OCI-LY3 (cell line): ENCODE measurements at regions not wholly inside any gene's neighbourhood (a gene's known extent, or its start where the extent isn't known, plus 50 kb on each side); places are given as distances from the start of the nearest gene placed in this dataset.

Experiments used
- H2AFZ ChIP-seq: fragments of 200-600, 300-600 bp; shearing (Covaris generic); 2 replicates; pipeline ENCODE4 v1.6.0; 2014; ENCODE audit warnings: antibody characterized with exemption, low read depth, low read length
- H3K27ac ChIP-seq: fragments of 200-600, 300-600 bp; sonication (generic); 2 replicates; pipeline ENCODE4 v1.5.1; 2014; ENCODE audit warnings: mild to moderate bottlenecking, low read length, moderate library complexity, mixed read lengths
- H3K27me3 ChIP-seq: fragments of 200-600, 300-600 bp; sonication (generic); 2 replicates; pipeline ENCODE4 v1.6.1; 2014; ENCODE audit warnings: low read depth, low read length, mixed read lengths
- H3K36me3 ChIP-seq: fragments of 200-600, 300-600 bp; sonication (generic); replicated peaks from 2 replicates; pipeline ENCODE3; 2014; ENCODE audit warnings: low read depth, low read length, mixed read lengths
- H3K4me1 ChIP-seq: fragments of 300-600, 200-600 bp; sonication (generic); 2 replicates; pipeline ENCODE4 v1.6.1; 2014; ENCODE audit warnings: low read length, mixed read lengths
- H3K4me2 ChIP-seq: fragments of 200-600, 300-600 bp; sonication (generic); 2 replicates; pipeline ENCODE4 v1.6.1; 2014; ENCODE audit warnings: low read length, mixed read lengths
- H3K4me3 ChIP-seq: fragments of 300-600, 200-600 bp; sonication (generic); 2 replicates; pipeline ENCODE4 v1.5.1; 2014; ENCODE audit warnings: antibody characterized with exemption, mild to moderate bottlenecking, low read length, moderate library complexity
- H3K79me2 ChIP-seq: fragments of 300-600, 200-600 bp; shearing (Covaris generic); 2 replicates; pipeline ENCODE4 v1.6.1; 2014; ENCODE audit warnings: mild to moderate bottlenecking, low read length, mixed read lengths
- H3K9ac ChIP-seq: fragments of 300-600, 200-600 bp; shearing (Covaris generic); 2 replicates; pipeline ENCODE4 v1.6.0; 2014; ENCODE audit warnings: mild to moderate bottlenecking, low read length, moderate library complexity
- H3K9me3 ChIP-seq: fragments of 200-600, 300-600 bp; shearing (Covaris generic); 2 replicates; pipeline ENCODE4 v1.6.1; 2014; ENCODE audit warnings: low read length, mixed read lengths; ENCODE audit not compliant: insufficient read depth
- H4K20me1 ChIP-seq: fragments of 200-600, 300-600 bp; sonication (generic); 2 replicates; pipeline ENCODE4 v1.6.1; 2016; ENCODE audit warnings: low read length, mixed read lengths; ENCODE audit not compliant: insufficient read depth
- CTCF ChIP-seq: fragments of 200-600, 300-600 bp; sonication (generic); IDR thresholded peaks from 2 replicates; pipeline ENCODE4 v1.5.1; 2014; ENCODE audit warnings: antibody characterized with exemption, low read length, low read depth
- EZH2phosphoT487 ChIP-seq: fragments of 200-600 bp; shearing (Covaris generic); IDR thresholded peaks from 2 replicates; pipeline ENCODE4 v1.6.1; 2018; ENCODE audit warnings: antibody characterized with exemption, mixed run types, low read depth

GRCh38 chr2:55101466-55101865 lies 51.2 kb upstream of the RTN4 start:
- no peaks in the 10 kb centered on the region for H4K20me1 ChIP-seq
- no peaks in the 10 kb centered on the region for H3K27me3 ChIP-seq
- TF ChIP-seq CTCF (no peak), EZH2phosphoT487 (no peak)
- peaks cover 16% of the 10 kb centered on the region for H3K4me1 ChIP-seq
- no peak overlapping the region for H3K4me2 ChIP-seq
- H3K27ac ChIP-seq = no peak overlapping the region
- no peaks in the 10 kb centered on the region for H3K79me2 ChIP-seq
- no peaks in the 10 kb centered on the region for H3K9me3 ChIP-seq
- no peaks in the 10 kb centered on the region for H3K36me3 ChIP-seq
- no peak overlapping the region for H3K4me3 ChIP-seq
- H2AFZ ChIP-seq = no peak overlapping the region
- H3K9ac ChIP-seq = no peak overlapping the region

- Histone ChIP-seq H3K27me3 (no peaks in the 10 kb centered on the region), H3K36me3 (no peaks in the 10 kb centered on the region), H3K9ac (no peak overlapping the region; the same call in 1 of the 2 replicates), H3K27ac (peak overlapping the region; percentile 38), H3K9me3 (no peaks in the 10 kb centered on the region), H3K4me3 (no peak overlapping the region), H4K20me1 (no peaks in the 10 kb centered on the region), H3K79me2 (no peaks in the 10 kb centered on the region), H2AFZ (peak overlapping the region; percentile 27; the same call in 1 of the 2 replicates), H3K4me2 (peak overlapping the region; percentile 17; the same call in 1 of the 2 replicates), H3K4me1 (peaks cover 16% of the 10 kb centered on the region)
- TF ChIP-seq EZH2phosphoT487 (no peak), CTCF (no peak)
Measured at GRCh38 chr2:55099878-55100820, 49.9 kb upstream of the RTN4 start.
